Mesodermal cell (in vitro differentiated cells): ENCODE measurements at regions not wholly inside any gene's neighbourhood (a gene's known extent, or its start where the extent isn't known, plus 50 kb on each side); places are given as distances from the start of the nearest gene placed in this dataset.

Experiments used
- H3K27ac ChIP-seq: 2 replicates; pipeline ENCODE4 v1.7.0; 2013; ENCODE audit warnings: mild to moderate bottlenecking, low read depth, low read length, moderate library complexity; ENCODE audit not compliant: severe bottlenecking
- H3K36me3 ChIP-seq: 2 replicates; pipeline ENCODE4 v1.7.1; 2013; ENCODE audit warnings: mild to moderate bottlenecking, low read length, moderate library complexity; ENCODE audit not compliant: control insufficient read depth, insufficient read depth
- H3K4me1 ChIP-seq: one replicate; pipeline ENCODE4 v1.7.1; 2013; ENCODE audit warnings: mild to moderate bottlenecking, low read length; ENCODE audit not compliant: insufficient read depth, control insufficient read depth, poor library complexity, severe bottlenecking
- H3K4me3 ChIP-seq: 2 replicates; pipeline ENCODE4 v1.7.0; 2013; ENCODE audit warnings: low read length, control low read depth, mild to moderate bottlenecking; ENCODE audit not compliant: insufficient read depth, poor library complexity, severe bottlenecking; ENCODE audit errors: extremely low read depth
- H3K9me3 ChIP-seq: 2 replicates; pipeline ENCODE4 v1.7.1; 2013; ENCODE audit warnings: mild to moderate bottlenecking, low read length, moderate library complexity; ENCODE audit not compliant: control insufficient read depth
- WGBS, 2 experiments: methylation state at CpG; one replicate each; pipeline ENCODE4 v1.1.5; 2013; ENCODE audit warnings: missing lambda C conversion rate in 2 of 2; ENCODE audit not compliant: insufficient coverage in 2 of 2; 5-methylcytosine and 5-hydroxymethylcytosine counted together

- H3K4me1 ChIP-seq = no peaks in the 10 kb centered on the region
- H3K4me3 ChIP-seq = no peak overlapping the region
- WGBS, 2 experiments = 100% methylated on average over 1 of the region's 1 CpG; no CpG with 5 or more reads in 1 of the 2 experiments
- H3K27ac ChIP-seq = no peak overlapping the region
- H3K9me3 ChIP-seq = no peaks in the 10 kb centered on the region
- H3K36me3 ChIP-seq = no peaks in the 10 kb centered on the region
Observed at GRCh38 chr16:64731891-64732290, 390.0 kb downstream of the CDH11 start.

- Histone ChIP-seq H3K4me3 (no peak overlapping the region), H3K36me3 (no peaks in the 10 kb centered on the region), H3K27ac (no peak overlapping the region), H3K4me1 (no peaks in the 10 kb centered on the region), H3K9me3 (no peaks in the 10 kb centered on the region)
- WGBS, 2 experiments = no CpG with 5 or more reads among the region's 2 CpGs
Observed at GRCh38 chr16:64730261-64730660, 391.6 kb downstream of the CDH11 start.

GRCh38 chr16:64724339-64724738 lies 397.5 kb downstream of the CDH11 start:
- Histone ChIP-seq H3K4me1 (no peaks in the 10 kb centered on the region), H3K9me3 (no peaks in the 10 kb centered on the region), H3K27ac (no peak overlapping the region), H3K4me3 (no peak overlapping the region), H3K36me3 (no peaks in the 10 kb centered on the region)
- whole genome bisulfite sequencing, 2 experiments = 84 to 95% methylated on average over 4 to 5 of the region's 5 CpGs

GRCh38 chr16:64718486-64718885 lies 403.4 kb downstream of the CDH11 start:
- Histone ChIP-seq H3K9me3 (no peaks in the 10 kb centered on the region), H3K4me3 (no peak overlapping the region), H3K36me3 (no peaks in the 10 kb centered on the region), H3K4me1 (no peaks in the 10 kb centered on the region), H3K27ac (no peak overlapping the region)
- 94 to 100% methylated on average over 1 to 7 of the region's 7 CpGs for WGBS, 2 experiments

GRCh38 chr16:64717871-64718270 lies 404.0 kb downstream of the CDH11 start:
- no peak overlapping the region for H3K27ac ChIP-seq
- H3K4me1 ChIP-seq = no peaks in the 10 kb centered on the region
- no peaks in the 10 kb centered on the region for H3K36me3 ChIP-seq

GRCh38 chr16:64715624-64716023 lies 406.2 kb downstream of the CDH11 start:
- Histone ChIP-seq H3K4me1 (no peaks in the 10 kb centered on the region), H3K4me3 (no peak overlapping the region), H3K36me3 (no peaks in the 10 kb centered on the region), H3K27ac (no peak overlapping the region), H3K9me3 (no peaks in the 10 kb centered on the region)
- 86 to 90% methylated on average over 1 to 2 of the region's 2 CpGs for WGBS, 2 experiments

More at GRCh38 chr16:64717871-64718270, 404.0 kb downstream of the CDH11 start:
- no peaks in the 10 kb centered on the region for H3K9me3 ChIP-seq
- H3K4me3 ChIP-seq = no peak overlapping the region
- no CpG with 5 or more reads among the region's 3 CpGs for WGBS, 2 experiments

GRCh38 chr16:64712026-64712425 lies 409.8 kb downstream of the CDH11 start:
- Histone ChIP-seq H3K4me1 (no peaks in the 10 kb centered on the region), H3K27ac (no peak overlapping the region)
- WGBS, 2 experiments = 78 to 86% methylated on average over 1 of the region's 3 CpGs

GRCh38 chr16:64711596-64711995 lies 410.3 kb downstream of the CDH11 start:
- no peak overlapping the region for H3K27ac ChIP-seq
- no peaks in the 10 kb centered on the region for H3K36me3 ChIP-seq
- WGBS, 2 experiments = 100% methylated on average over 1 to 2 of the region's 2 CpGs
- H3K4me1 ChIP-seq = no peaks in the 10 kb centered on the region
- no peaks in the 10 kb centered on the region for H3K9me3 ChIP-seq
- no peak overlapping the region for H3K4me3 ChIP-seq

More at GRCh38 chr16:64712026-64712425, 409.8 kb downstream of the CDH11 start:
- H3K36me3 ChIP-seq = no peaks in the 10 kb centered on the region
- no peaks in the 10 kb centered on the region for H3K9me3 ChIP-seq
- H3K4me3 ChIP-seq = no peak overlapping the region

- Histone ChIP-seq H3K4me1 (no peaks in the 10 kb centered on the region), H3K9me3 (no peaks in the 10 kb centered on the region), H3K27ac (no peak overlapping the region), H3K4me3 (no peak overlapping the region), H3K36me3 (no peaks in the 10 kb centered on the region)
- WGBS, 2 experiments = 90 to 100% methylated on average over 1 to 2 of the region's 4 CpGs
Observed at GRCh38 chr16:64711026-64711425, 410.8 kb downstream of the CDH11 start.

GRCh38 chr16:64705443-64705842 lies 416.4 kb downstream of the CDH11 start:
- Histone ChIP-seq H3K4me3 (no peak overlapping the region), H3K4me1 (no peaks in the 10 kb centered on the region), H3K36me3 (no peaks in the 10 kb centered on the region), H3K27ac (no peak overlapping the region), H3K9me3 (no peaks in the 10 kb centered on the region)
- WGBS, 2 experiments = no CpG with 5 or more reads among the region's 2 CpGs

- no peak overlapping the region for H3K27ac ChIP-seq
- H3K4me1 ChIP-seq = no peaks in the 10 kb centered on the region
- H3K9me3 ChIP-seq = no peaks in the 10 kb centered on the region
- H3K4me3 ChIP-seq = no peak overlapping the region
- no CpG with 5 or more reads among the region's 2 CpGs for WGBS, 2 experiments
- H3K36me3 ChIP-seq = no peaks in the 10 kb centered on the region
Observed at GRCh38 chr16:64704386-64704785, 417.5 kb downstream of the CDH11 start.
